Activated CD8-positive, alpha-beta T cell treated with anti-CD3 and anti-CD28 coated beads, Interleukin-2, amount 10 ng/mL, durations not matched to agents 7 days and 5 days (primary cell): ENCODE measurements at regions not wholly inside any gene's neighbourhood (a gene's known extent, or its start where the extent isn't known, plus 50 kb on each side); places are given as distances from the start of the nearest gene placed in this dataset.

ENCODE experiments used
- ATAC-seq: fragments of 150-1000 bp; cut with Tn5 transposase; one replicate; pipeline ENCODE4 v1.10.0; 2021; ENCODE audit warnings: moderate library complexity
- CTCF ChIA-PET: fragments of 350-600 bp; sonication (Branson Sonifier 250); formaldehyde crosslinking; loops from one replicate; lab custom pipeline; 2021; ENCODE audit warnings: antibody characterized with exemption; lab: Charles Lee
- POLR2A ChIA-PET: fragments of 350-600 bp; sonication (Branson Sonifier 250); formaldehyde crosslinking; loops from one replicate; lab custom pipeline; 2021; ENCODE audit warnings: antibody characterized with exemption; lab: Charles Lee
- DNase-seq: peaks from one replicate; pipeline ENCODE4 v3.0.0-alpha.2; 2020
- H3K27ac Mint-ChIP-seq: one replicate; pipeline ENCODE4 v1.8.0; 2021; ENCODE audit warnings: mild to moderate bottlenecking, mixed read lengths
- H3K27me3 Mint-ChIP-seq: one replicate; pipeline ENCODE4 v1.8.0; 2021; ENCODE audit warnings: low read depth, mixed read lengths
- H3K36me3 Mint-ChIP-seq: one replicate; pipeline ENCODE4 v1.8.0; 2021; ENCODE audit warnings: low read depth, mixed read lengths
- H3K4me1 Mint-ChIP-seq: one replicate; pipeline ENCODE4 v1.8.0; 2021; ENCODE audit warnings: low read depth, mixed read lengths
- H3K4me3 Mint-ChIP-seq: one replicate; pipeline ENCODE4 v1.8.0; 2021; ENCODE audit warnings: mild to moderate bottlenecking, mixed read lengths
- H3K9me3 Mint-ChIP-seq: one replicate; pipeline ENCODE4 v1.8.0; 2022; ENCODE audit warnings: mixed read lengths; ENCODE audit not compliant: insufficient read depth

DNA sequence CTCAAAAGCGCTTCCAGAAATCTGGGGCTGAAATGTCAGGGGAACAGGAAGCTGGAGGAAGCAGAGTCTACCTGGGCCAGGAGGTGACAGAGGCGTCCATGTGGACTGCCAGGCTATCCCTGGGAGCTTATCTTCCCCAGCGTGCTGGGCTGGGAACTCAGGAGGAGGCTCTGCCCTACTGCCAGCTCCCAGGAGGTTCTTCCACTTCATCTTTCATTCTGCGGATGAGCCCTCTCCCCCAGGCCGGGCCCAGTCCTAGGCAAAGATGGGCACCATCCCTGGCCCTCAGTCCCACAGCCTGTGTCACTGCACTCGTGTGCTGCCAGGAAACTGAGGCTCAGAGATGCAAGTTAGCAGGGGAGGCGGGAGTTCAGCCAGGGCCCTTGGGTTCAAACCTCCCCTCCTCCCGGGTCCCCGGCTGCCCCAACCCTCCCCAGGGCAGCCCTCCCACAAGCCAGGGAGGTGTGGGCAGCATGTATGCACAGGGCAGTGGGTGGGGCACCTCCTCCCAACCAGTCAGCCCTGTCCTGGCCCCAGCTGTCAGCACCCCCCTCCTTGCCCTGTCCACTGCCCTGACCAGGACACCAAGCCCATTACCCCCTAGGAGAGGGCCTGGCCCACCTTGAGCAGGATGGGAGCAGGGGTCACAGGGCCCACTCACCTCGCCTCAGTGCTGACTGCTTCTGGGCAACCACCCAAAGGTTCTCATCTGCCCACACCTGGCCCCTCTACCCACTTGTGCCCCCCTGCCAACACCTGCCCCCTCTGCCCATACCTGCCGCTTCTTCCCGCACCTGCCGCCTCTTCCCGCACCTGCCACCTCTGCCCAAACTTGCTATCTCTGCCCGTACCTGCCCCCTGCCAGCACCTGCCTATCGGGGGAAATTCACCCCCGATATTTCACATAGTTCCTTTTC, 226.0 kb downstream of the NPHP4 start:
- peaks cover 8% of the 10 kb centered on the region for H3K27me3 Mint-ChIP-seq
- no peak for DNase-seq
- H3K27ac Mint-ChIP-seq = no peak overlapping the region
- POLR2A ChIA-PET = no interaction called here
- H3K4me1 Mint-ChIP-seq = peaks cover 2% of the 10 kb centered on the region
- H3K9me3 Mint-ChIP-seq = peaks cover 11% of the 10 kb centered on the region
- no peak overlapping the region for H3K4me3 Mint-ChIP-seq
- H3K36me3 Mint-ChIP-seq = no peaks in the 10 kb centered on the region
- no peak for ATAC-seq
- CTCF ChIA-PET = no interaction called here

DNA sequence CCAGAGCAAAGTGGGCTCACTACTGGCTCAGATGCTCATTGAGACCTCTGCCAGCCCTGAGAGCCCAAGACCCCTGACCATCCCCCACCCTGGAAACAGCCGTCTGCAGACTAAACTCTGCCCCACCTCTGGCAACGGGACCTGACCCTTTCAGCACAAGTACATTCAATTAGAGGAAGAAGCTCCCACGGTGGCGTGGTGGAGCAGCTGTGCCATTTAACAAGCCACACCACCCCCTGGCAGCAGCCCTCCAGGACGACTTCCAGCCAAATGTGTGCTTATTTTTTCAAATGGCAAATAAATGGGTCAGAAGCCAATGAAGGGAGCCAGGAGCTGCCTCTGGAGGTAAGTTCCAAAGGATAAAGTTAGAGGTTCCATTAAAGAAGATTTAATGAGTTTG, 226.7 kb downstream of the NPHP4 start:
- Mint-ChIP-seq H3K4me3 (no peak overlapping the region), H3K9me3 (peaks cover 11% of the 10 kb centered on the region), H3K4me1 (no peaks in the 10 kb centered on the region), H3K36me3 (no peaks in the 10 kb centered on the region), H3K27me3 (peaks cover under 1% of the 10 kb centered on the region), H3K27ac (no peak overlapping the region)
- DNase-seq (no peak), ATAC-seq (no peak)
- ChIA-PET CTCF (no interaction called here), POLR2A (no interaction called here)

DNA sequence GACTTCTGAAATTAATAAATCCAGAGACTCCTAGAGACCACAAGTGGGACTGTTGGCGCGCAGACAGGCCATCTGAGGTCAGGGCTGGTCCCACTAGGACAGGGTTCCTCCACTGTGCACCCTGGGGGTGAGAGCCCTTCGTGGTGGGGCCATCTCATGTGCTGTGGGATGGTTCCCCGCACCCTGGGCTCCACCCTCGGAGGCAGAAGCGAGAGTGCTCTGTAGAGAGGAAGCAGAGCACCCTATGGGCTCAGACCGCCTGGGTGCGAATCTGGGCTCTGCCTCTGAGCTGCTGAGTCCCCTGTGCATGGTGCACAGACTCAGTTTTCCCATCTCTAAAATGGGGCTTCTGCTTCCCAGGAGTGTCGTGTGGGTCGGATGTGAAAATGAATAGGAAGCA, 227.3 kb downstream of the NPHP4 start:
- CTCF ChIA-PET = no interaction called here
- Mint-ChIP-seq H3K27me3 (no peaks in the 10 kb centered on the region), H3K4me3 (no peak overlapping the region), H3K36me3 (no peaks in the 10 kb centered on the region), H3K9me3 (peaks cover 11% of the 10 kb centered on the region), H3K27ac (no peak overlapping the region), H3K4me1 (no peaks in the 10 kb centered on the region)
- ATAC-seq = no peak
- DNase-seq = no peak
- POLR2A ChIA-PET = no interaction called here

DNA sequence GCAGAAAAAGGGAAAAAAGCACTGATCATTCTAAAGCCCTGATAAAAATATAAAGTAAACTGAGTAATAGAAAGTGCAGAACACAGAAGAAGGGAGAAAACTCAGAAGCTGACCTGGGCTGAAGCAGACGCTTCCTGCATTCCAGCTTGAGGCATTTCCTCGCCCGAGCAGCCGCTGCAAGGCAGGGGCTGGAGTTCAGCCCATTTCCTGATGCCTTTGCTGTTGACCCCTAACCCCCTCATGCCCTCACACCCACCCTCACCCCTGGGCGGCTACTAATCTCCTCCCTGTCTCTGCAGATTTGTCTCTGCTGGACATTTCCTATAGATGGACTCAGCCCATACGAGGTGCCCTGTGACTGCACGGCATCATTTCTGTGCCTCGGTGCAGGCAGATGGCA, 227.8 kb downstream of the NPHP4 start:
- H3K4me1 Mint-ChIP-seq = no peaks in the 10 kb centered on the region
- H3K27me3 Mint-ChIP-seq = no peaks in the 10 kb centered on the region
- no peaks in the 10 kb centered on the region for H3K36me3 Mint-ChIP-seq
- CTCF ChIA-PET = no interaction called here
- ATAC-seq (no peak), DNase-seq (no peak)
- no peak overlapping the region for H3K27ac Mint-ChIP-seq
- peaks cover 11% of the 10 kb centered on the region for H3K9me3 Mint-ChIP-seq
- POLR2A ChIA-PET = no interaction called here
- no peak overlapping the region for H3K4me3 Mint-ChIP-seq

DNA sequence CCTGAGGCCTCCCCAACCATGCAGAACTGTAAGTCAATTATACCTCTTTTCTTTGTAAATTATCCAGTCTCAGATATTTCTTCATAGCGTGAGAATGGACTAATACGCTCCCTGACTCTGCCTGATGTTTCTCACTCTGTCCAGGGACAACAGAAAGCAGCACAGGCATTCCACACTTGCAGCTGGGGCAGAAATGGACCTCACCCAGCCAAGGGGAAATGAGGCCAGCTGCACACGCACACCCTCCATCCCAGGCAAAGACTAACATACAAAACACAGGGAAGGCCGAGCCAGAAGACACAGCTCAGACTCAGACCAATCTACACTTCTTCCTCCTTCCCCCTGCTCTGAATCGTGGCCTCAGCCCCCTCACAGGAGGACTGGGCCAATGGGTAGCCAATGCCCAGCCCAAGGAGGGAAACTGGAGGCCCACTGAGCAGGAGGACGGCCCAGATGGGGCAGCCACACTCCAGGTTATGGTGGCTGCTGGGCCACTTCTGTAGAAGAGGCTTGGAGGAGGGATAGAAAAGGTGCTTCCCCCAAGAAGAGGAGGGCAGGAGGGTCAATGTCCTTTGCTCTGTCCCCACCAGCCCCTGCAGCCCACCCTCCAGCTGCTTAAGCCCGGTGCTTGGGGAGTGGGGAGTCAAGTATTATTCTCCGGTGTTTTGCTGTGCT, 228.4 kb downstream of the NPHP4 start:
- no peak for ATAC-seq
- Mint-ChIP-seq H3K4me1 (no peaks in the 10 kb centered on the region), H3K27me3 (no peaks in the 10 kb centered on the region), H3K36me3 (no peaks in the 10 kb centered on the region), H3K4me3 (no peak overlapping the region), H3K9me3 (peaks cover 11% of the 10 kb centered on the region), H3K27ac (no peak overlapping the region)
- ChIA-PET CTCF (no interaction called here), POLR2A (no interaction called here)
- no peak for DNase-seq

DNA sequence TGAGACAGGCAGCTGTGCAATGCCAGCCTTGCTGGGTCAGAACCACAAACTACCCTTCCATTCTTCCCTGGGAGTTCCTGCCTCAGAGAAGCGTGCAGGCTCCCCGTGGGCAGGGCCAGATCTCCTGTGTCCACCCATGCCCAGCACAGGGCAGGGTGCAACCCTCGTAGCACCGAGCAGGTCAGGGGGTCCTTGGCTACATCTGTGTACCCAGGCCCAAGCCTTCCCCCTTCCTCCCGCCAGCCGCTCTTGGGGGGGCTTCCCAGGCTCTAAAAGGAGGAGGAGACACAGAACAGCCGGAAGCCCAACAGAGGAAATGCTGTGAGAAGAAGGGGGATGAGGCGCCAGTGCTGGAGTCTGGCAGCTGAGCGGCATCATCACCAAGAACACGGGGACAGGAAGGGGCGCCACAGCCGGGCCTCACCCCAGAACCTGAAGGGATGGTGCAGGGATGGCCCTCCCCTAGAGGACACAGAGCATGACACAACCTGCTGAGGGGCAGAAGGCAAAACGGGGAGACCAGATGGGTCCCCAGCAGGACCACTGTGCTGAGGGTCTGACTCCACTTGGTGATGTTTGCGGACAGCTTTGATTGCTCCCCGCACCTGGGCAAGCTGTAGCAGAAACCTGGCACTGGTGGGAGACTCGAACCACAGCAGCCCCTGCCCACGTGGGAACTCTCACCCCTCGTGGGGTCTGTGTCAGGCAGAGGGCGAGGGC, 233.2 kb downstream of the NPHP4 start:
- POLR2A ChIA-PET = no interaction called here
- ATAC-seq = no peak
- CTCF ChIA-PET = no interaction called here

DNA sequence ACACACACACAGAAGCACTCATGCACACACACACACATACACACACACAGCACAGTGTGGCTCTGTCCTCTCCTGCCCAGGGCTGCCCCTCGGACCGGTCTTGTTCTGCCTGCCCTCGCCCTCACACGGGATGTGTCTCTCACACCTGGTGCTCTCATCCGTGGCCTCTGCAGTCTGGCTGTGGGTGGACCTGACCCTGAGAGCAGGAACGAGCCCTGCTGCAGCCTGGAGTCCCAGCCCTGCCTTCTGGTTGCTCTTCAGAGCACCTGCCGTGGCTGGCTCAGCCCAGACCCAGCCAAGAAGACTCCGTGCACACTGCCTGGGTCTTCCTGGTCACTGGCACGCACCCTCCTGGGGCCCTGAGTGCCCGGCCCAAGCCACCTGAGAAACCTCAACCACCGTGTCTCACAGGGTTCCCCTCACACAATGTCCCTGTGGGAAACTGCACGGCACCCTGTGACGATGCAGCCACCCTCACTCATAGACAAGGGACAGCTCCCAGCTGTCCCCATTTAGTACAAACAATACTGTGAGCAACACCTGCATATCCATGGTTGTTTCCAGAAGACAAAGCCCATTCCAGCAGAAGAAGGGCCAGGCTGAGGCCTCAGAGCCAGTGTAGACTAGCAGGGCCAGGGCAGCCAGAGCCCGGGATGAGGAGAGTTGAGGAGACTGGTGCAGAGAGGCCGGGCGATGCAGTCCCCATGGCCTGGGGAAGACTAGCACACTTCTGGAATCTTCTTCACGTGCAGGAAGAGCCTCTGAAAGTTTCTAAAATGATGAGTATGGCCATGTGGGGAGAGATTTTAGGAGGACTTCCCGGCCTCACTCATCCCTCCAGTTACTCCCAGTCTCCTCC, 234.0 kb downstream of the NPHP4 start:
- H3K9me3 Mint-ChIP-seq = no peaks in the 10 kb centered on the region
- DNase-seq (no peak), ATAC-seq (no peak)
- no peaks in the 10 kb centered on the region for H3K36me3 Mint-ChIP-seq
- H3K4me3 Mint-ChIP-seq = no peak overlapping the region
- H3K4me1 Mint-ChIP-seq = no peaks in the 10 kb centered on the region
- CTCF ChIA-PET = no interaction called here
- H3K27ac Mint-ChIP-seq = no peak overlapping the region
- POLR2A ChIA-PET = no interaction called here
- H3K27me3 Mint-ChIP-seq = no peaks in the 10 kb centered on the region

More for the DNA sequence above, 233.2 kb downstream of the NPHP4 start:
- no peak for DNase-seq
- H3K9me3 Mint-ChIP-seq = peaks cover 6% of the 10 kb centered on the region
- no peaks in the 10 kb centered on the region for H3K4me1 Mint-ChIP-seq
- no peak overlapping the region for H3K27ac Mint-ChIP-seq
- no peaks in the 10 kb centered on the region for H3K27me3 Mint-ChIP-seq
- H3K4me3 Mint-ChIP-seq = no peak overlapping the region
- no peaks in the 10 kb centered on the region for H3K36me3 Mint-ChIP-seq

DNA sequence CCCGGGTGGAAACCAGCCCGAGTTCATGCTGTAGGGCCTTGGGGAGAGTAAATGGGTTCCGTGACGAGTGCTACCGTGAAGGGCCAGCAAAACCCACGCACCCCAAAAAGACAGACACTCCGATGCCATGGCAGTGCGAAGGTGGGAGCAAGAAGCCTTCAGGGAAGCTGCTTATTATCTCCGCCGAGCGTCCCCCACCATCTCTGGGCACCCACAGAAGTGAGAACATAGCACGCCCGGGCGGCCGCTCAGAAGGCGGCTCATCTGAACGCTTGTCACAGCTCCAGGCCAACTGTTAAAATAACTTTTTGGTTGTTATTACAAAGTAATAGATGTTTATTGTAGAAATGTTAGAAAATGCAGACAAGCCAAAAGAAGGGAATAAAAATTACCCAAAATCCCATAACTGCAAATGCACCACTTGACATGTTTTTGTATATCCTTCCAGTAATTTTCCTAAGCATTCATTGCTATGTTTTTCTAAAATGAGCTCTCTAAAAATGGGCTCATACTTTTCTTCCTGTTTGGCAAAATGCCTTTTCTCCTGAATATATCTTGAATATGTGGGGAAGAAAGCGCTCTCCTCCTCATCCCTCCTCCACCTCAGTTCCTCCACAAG, 234.9 kb downstream of the NPHP4 start:
- H3K36me3 Mint-ChIP-seq = no peaks in the 10 kb centered on the region
- no peaks in the 10 kb centered on the region for H3K4me1 Mint-ChIP-seq
- no peaks in the 10 kb centered on the region for H3K27me3 Mint-ChIP-seq
- H3K4me3 Mint-ChIP-seq = no peak overlapping the region
- CTCF ChIA-PET = no interaction called here
- no peaks in the 10 kb centered on the region for H3K9me3 Mint-ChIP-seq
- POLR2A ChIA-PET = no interaction called here
- no peak overlapping the region for H3K27ac Mint-ChIP-seq
- ATAC-seq (no peak), DNase-seq (no peak)

DNA sequence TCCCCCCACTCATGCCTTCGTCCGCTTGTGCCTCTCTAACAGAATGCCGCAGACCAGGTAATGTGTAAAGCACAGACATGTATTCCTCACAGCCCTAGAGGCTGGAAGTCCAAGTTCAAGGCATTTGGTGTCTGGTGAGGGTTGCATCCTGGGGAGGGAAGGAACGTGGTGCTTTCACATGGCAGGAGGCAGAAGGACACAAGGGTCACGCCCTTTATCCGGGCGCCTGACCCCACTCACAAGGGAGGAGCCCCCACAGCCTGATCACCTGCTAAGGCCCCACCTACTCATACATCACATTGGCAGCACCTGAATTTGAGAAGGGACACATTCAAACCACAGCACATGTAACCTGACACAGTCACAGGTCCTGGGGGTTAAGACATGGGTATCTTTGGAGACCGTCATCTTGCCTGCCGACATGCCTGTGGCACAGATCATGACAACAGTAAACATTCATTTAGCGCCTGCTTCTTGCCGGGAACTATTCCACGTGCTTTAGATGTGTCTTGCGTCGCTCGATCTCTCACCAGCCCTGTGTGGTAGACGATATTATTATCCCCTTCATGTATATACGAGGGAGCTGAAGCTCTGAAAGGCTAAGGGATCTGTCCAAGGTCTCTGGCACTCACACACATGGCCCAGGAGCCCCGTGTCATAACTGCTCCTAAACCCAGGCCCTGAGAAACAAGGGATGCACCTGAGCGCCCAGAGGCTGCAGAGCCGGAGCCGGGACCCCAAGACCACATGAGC, 235.6 kb downstream of the NPHP4 start:
- ATAC-seq = no peak
- DNase-seq = no peak
- Mint-ChIP-seq H3K27me3 (no peaks in the 10 kb centered on the region), H3K36me3 (no peaks in the 10 kb centered on the region), H3K27ac (no peak overlapping the region), H3K4me1 (no peaks in the 10 kb centered on the region), H3K9me3 (no peaks in the 10 kb centered on the region), H3K4me3 (no peak overlapping the region)
- CTCF ChIA-PET = no interaction called here
- POLR2A ChIA-PET = no interaction called here

DNA sequence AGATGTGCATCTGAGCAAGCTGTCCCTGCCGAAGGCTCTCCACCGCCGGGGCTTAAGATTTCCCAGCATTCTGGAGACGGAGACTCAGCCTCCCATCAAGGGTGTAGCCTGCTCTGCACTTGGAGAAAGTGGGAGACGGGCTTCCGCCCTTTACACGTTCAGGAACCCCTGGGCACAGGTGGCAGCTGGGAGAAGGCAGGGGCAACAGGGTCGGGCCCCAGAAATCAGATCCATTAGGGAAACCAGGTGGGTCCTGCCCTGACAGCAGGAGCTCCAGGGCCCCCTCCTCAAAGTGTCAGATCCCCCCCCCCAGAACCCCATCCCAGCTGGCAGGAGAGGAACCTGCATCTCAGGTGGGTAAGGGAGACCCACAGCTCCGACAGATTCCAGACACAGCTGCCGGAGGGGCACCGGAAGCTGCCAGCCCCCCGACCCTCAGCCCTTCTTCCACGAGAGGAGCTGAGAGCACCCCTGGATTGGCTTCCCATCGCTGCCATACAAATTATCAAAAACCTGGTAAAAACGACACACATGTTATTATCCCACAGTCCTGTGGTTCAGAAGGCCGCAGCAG, 236.6 kb downstream of the NPHP4 start:
- no peak for ATAC-seq
- H3K4me3 Mint-ChIP-seq = no peak overlapping the region
- H3K27ac Mint-ChIP-seq = no peak overlapping the region
- no peak for DNase-seq
- no peaks in the 10 kb centered on the region for H3K36me3 Mint-ChIP-seq
- no peaks in the 10 kb centered on the region for H3K9me3 Mint-ChIP-seq
- H3K27me3 Mint-ChIP-seq = no peaks in the 10 kb centered on the region
- CTCF ChIA-PET = no interaction called here
- H3K4me1 Mint-ChIP-seq = no peaks in the 10 kb centered on the region
- POLR2A ChIA-PET = no interaction called here
